CD14-positive monocyte (primary cell): ENCODE measurements at regions not wholly inside any gene's neighbourhood (a gene's known extent, or its start where the extent isn't known, plus 50 kb on each side); places are given as distances from the start of the nearest gene placed in this dataset.

Source experiments
- DNase-seq, 3 donors: peaks; one replicate each; pipeline ENCODE4 v3.0.0-alpha.2; 2011 to 2022
- H2AFZ ChIP-seq: 2 replicates; pipeline ENCODE4 v1.6.0; 2012; ENCODE audit warnings: mild to moderate bottlenecking, low read depth, low read length, inconsistent platforms; ENCODE audit not compliant: insufficient read depth, poor library complexity, severe bottlenecking
- H3K27ac ChIP-seq, 2 donors: 1 replicate in 1 of 2; 2 replicates in 1 of 2; pipeline ENCODE4 v1.5.1; 2012 to 2013; ENCODE audit warnings: low read length in 2 of 2, control low read depth in 1 of 2, inconsistent platforms in 1 of 2, low read depth in 1 of 2, mild to moderate bottlenecking in 1 of 2
- H3K27me3 ChIP-seq, 2 donors: one replicate each; pipeline versions ENCODE4 v1.6.0 to v1.6.1; 2011 to 2013; ENCODE audit warnings: low read length in 2 of 2; ENCODE audit not compliant: control insufficient read depth in 2 of 2, insufficient read depth in 2 of 2
- H3K36me3 ChIP-seq, 2 donors: replicated peaks in 1 of 2; 1 replicate in 1 of 2; 2 replicates in 1 of 2; pipeline versions ENCODE4 v1.5.1 to v1.6.1; 2012 to 2013; ENCODE audit warnings: low read length in 2 of 2, control low read depth in 1 of 2, inconsistent platforms in 1 of 2, mild to moderate bottlenecking in 1 of 2; ENCODE audit not compliant: insufficient read depth in 2 of 2, control insufficient read depth in 1 of 2
- H3K4me1 ChIP-seq, 2 donors: 1 replicate in 1 of 2; 2 replicates in 1 of 2; pipeline versions ENCODE4 v1.5.1 to v1.6.1; 2012 to 2013; ENCODE audit warnings: low read length in 2 of 2, control low read depth in 1 of 2, inconsistent platforms in 1 of 2, mild to moderate bottlenecking in 1 of 2, moderate library complexity in 1 of 2; ENCODE audit not compliant: insufficient read depth in 2 of 2, control insufficient read depth in 1 of 2
- H3K4me2 ChIP-seq: replicated peaks from 2 replicates; pipeline ENCODE3; 2012; ENCODE audit warnings: low read length, moderate library complexity, mild to moderate bottlenecking; ENCODE audit not compliant: poor library complexity, severe bottlenecking; ENCODE audit errors: extremely low read depth
- H3K4me3 ChIP-seq, 3 experiments: fragments of 200-600 bp in 1 of 3; sonication (generic) in 1 of 3; replicated peaks in 1 of 3; 1 replicate in 2 of 3; 2 replicates in 1 of 3; pipeline ENCODE4 v1.5.1; 2011 to 2013; ENCODE audit warnings: low read length in 3 of 3, mild to moderate bottlenecking in 3 of 3, control low read depth in 2 of 3, low read depth in 2 of 3, inconsistent platforms in 1 of 3, moderate library complexity in 1 of 3
- H3K79me2 ChIP-seq: 2 replicates; pipeline ENCODE4 v1.6.0; 2012; ENCODE audit warnings: mild to moderate bottlenecking, control low read depth, inconsistent platforms, low read length, moderate library complexity; ENCODE audit not compliant: insufficient read depth
- H3K9ac ChIP-seq: 2 replicates; pipeline ENCODE4 v1.6.0; 2017; ENCODE audit warnings: low read length, mild to moderate bottlenecking; ENCODE audit not compliant: insufficient read depth, poor library complexity, severe bottlenecking
- H3K9me3 ChIP-seq, 2 donors: replicated peaks in 1 of 2; 1 replicate in 1 of 2; 2 replicates in 1 of 2; pipeline versions ENCODE4 v1.5.1 to v1.6.1; 2012 to 2013; ENCODE audit warnings: low read length in 2 of 2, control low read depth in 1 of 2; ENCODE audit not compliant: control insufficient read depth in 1 of 2, insufficient read depth in 1 of 2
- H4K20me1 ChIP-seq: 2 replicates; pipeline ENCODE4 v1.6.0; 2012; ENCODE audit warnings: mild to moderate bottlenecking, low read length, control low read depth, moderate library complexity; ENCODE audit not compliant: insufficient read depth
- H3K27ac Mint-ChIP-seq, 7 donors: one replicate each; pipeline ENCODE4 v1.8.0; 2020; ENCODE audit warnings: mild to moderate bottlenecking in 7 of 7, mixed read lengths in 7 of 7, moderate library complexity in 6 of 7, inconsistent platforms in 2 of 7
- H3K27me3 Mint-ChIP-seq, 3 donors: one replicate each; pipeline ENCODE4 v1.8.0; 2021 to 2022; ENCODE audit warnings: low read depth in 3 of 3, mild to moderate bottlenecking in 3 of 3, mixed read lengths in 3 of 3, moderate library complexity in 3 of 3, inconsistent platforms in 1 of 3
- H3K36me3 Mint-ChIP-seq, 2 donors: one replicate each; pipeline ENCODE4 v1.8.0; 2020; ENCODE audit warnings: mixed read lengths in 2 of 2, inconsistent platforms in 1 of 2, mild to moderate bottlenecking in 1 of 2
- H3K4me1 Mint-ChIP-seq: one replicate; pipeline ENCODE4 v1.8.0; 2020; ENCODE audit warnings: mild to moderate bottlenecking, mixed read lengths
- H3K4me3 Mint-ChIP-seq, 2 donors: one replicate each; pipeline ENCODE4 v1.8.0; 2020; ENCODE audit warnings: mild to moderate bottlenecking in 2 of 2, mixed read lengths in 2 of 2, moderate library complexity in 1 of 2
- H3K9me3 Mint-ChIP-seq, 7 donors: one replicate each; pipeline ENCODE4 v1.8.0; 2020 to 2022; ENCODE audit warnings: mixed read lengths in 7 of 7, mild to moderate bottlenecking in 6 of 7, moderate library complexity in 6 of 7, inconsistent platforms in 2 of 7
- WGBS: methylation state at CpG from one replicate; pipeline ENCODE4 v1.1.5; 2013; ENCODE audit warnings: missing lambda C conversion rate; ENCODE audit not compliant: insufficient coverage; 5-methylcytosine and 5-hydroxymethylcytosine counted together
- intact Hi-C, 2 donors: fragments of 100-400 bp; cut with micrococcal nuclease; formaldehyde crosslinking; loops; one replicate each; pipeline versions ENCODE4 v1.15.0 to v1.15.1; 2023
- TF ChIP-seq, protein P1 (sequence below): fragments of 200-600 bp; IDR thresholded peaks from one replicate; pipeline ENCODE4 v1.8.0; 2022; ENCODE audit warnings: antibody characterized with exemption, mild to moderate bottlenecking

DNA sequence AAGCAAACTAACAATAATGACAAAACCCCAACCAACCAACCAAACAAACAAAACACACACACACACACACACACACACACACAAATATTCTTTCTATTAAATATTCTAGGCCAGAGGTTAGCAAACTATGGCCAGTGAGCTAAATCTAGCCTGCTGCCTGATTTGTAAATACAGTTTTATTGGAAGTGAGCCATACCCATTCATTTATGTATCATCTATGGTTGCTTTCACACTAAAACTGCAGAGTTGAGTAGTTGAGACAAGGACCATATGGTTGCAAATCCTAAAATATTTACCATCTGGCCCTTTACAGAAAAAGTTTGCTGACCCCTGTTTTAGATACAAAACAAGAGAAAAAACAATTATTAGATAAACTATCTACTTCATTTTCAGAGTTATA is 620.5 kb upstream of the SEMA6A start:
- Histone ChIP-seq H4K20me1 (no peaks in the 10 kb centered on the region), H3K4me1 (no peaks in the 10 kb centered on the region), H3K9ac (no peak overlapping the region), H3K4me2 (no peak overlapping the region), H3K36me3 (no peaks in the 10 kb centered on the region), H3K27me3 (no peaks in the 10 kb centered on the region), H2AFZ (no peak overlapping the region), H3K9me3 (peaks cover 3% of the 10 kb centered on the region in 2 donors), H3K79me2 (no peaks in the 10 kb centered on the region), H3K4me3 (no peak overlapping the region), H3K27ac (no peak overlapping the region)
- peaks cover 0 to 2% (median 1%) of the 10 kb centered on the region in 3 donors for H3K27me3 Mint-ChIP-seq
- no peaks in the 10 kb centered on the region for H3K36me3 Mint-ChIP-seq
- no peak overlapping the region for H3K27ac Mint-ChIP-seq
- H3K4me1 Mint-ChIP-seq: no peaks in the 10 kb centered on the region
- intact Hi-C loops: no loop called here
- no peak for DNase-seq
- no peak overlapping the region for H3K4me3 Mint-ChIP-seq
- peaks cover 0 to 6% (median 4%) of the 10 kb centered on the region in 7 donors for H3K9me3 Mint-ChIP-seq
- TF ChIP-seq, protein P1, sequence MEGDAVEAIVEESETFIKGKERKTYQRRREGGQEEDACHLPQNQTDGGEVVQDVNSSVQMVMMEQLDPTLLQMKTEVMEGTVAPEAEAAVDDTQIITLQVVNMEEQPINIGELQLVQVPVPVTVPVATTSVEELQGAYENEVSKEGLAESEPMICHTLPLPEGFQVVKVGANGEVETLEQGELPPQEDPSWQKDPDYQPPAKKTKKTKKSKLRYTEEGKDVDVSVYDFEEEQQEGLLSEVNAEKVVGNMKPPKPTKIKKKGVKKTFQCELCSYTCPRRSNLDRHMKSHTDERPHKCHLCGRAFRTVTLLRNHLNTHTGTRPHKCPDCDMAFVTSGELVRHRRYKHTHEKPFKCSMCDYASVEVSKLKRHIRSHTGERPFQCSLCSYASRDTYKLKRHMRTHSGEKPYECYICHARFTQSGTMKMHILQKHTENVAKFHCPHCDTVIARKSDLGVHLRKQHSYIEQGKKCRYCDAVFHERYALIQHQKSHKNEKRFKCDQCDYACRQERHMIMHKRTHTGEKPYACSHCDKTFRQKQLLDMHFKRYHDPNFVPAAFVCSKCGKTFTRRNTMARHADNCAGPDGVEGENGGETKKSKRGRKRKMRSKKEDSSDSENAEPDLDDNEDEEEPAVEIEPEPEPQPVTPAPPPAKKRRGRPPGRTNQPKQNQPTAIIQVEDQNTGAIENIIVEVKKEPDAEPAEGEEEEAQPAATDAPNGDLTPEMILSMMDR: no peak

DNA sequence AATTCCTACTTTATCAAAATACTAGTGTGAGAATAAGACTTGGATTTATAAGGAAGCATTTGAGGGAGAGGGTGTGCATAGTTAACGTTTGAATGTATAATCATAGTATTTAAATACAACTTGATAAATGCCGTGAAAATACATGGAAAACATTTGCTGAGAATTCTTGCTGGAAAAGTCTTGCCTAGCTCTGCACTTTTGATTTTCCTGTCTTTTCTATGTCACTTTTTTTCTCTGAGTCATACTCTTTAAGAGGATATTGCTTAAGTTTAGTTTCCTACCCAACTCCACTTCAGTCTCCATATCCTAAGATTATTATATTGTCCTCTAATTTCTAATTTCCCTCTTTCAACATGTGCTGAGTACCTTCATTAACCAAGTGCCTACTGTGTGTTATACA is 616.6 kb upstream of the SEMA6A start:
- H3K27me3 ChIP-seq: no peaks in the 10 kb centered on the region
- peaks cover 0 to 3% (median 2%) of the 10 kb centered on the region in 3 donors for H3K27me3 Mint-ChIP-seq
- no peaks in the 10 kb centered on the region for H3K36me3 Mint-ChIP-seq
- no peak overlapping the region for H3K4me3 Mint-ChIP-seq
- no peak overlapping the region for H2AFZ ChIP-seq
- peaks cover 0 to 8% (median 4%) of the 10 kb centered on the region in 7 donors for H3K9me3 Mint-ChIP-seq
- no peak for DNase-seq
- H3K4me1 ChIP-seq: no peaks in the 10 kb centered on the region
- H3K4me1 Mint-ChIP-seq: no peaks in the 10 kb centered on the region
- TF ChIP-seq, protein P1: no peak
- H3K27ac Mint-ChIP-seq: no peak overlapping the region
- no peaks in the 10 kb centered on the region for H3K36me3 ChIP-seq
- no CpG with 5 or more reads among the region's 2 CpGs for WGBS
- no peak overlapping the region for H3K4me3 ChIP-seq
- peaks cover 3% of the 10 kb centered on the region in 2 donors for H3K9me3 ChIP-seq
- H3K27ac ChIP-seq: no peak overlapping the region
- H3K4me2 ChIP-seq: no peak overlapping the region
- intact Hi-C loops: no loop called here
- H3K9ac ChIP-seq: no peak overlapping the region
- H4K20me1 ChIP-seq: no peaks in the 10 kb centered on the region
- no peaks in the 10 kb centered on the region for H3K79me2 ChIP-seq
